ENCODE measurements at regions not wholly inside any gene's neighbourhood (a gene's known extent, or its start where the extent isn't known, plus 50 kb on each side); places are given as distances from the start of the nearest gene placed in this dataset.

DNA sequence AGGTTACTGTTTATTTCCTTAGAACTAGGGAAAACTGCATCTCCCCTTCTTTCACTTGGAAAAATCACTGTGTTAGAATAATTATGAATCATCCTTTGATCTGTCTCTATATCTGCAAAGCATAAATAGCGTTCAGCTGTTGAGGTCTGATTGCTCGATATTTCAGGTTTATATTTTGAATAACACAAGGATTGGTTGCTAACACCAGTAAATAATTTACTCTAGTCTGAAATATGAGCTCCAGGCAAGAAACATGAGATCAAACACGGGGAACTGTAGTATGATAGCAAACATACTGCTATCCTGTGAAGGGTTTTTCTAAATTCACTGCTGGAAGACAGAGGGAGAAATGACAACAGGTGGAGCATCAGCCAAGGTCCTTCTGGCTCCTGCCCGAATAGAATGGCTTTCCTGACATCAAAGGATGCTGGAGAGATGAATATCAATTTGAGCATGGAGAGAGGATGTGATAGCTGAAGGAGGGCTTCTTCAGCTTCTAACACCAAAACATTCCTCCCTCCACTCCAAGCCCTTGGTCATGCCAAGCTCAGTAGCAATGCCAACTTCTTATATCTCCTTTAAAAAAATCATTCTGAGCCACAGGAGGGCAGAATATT, 450.3 kb downstream of the SHISA9 start:
- no peak for TF ChIP-seq POLR2A (IDR thresholded peaks at IDR 0.05)
- TF ChIP-seq, protein P1, sequence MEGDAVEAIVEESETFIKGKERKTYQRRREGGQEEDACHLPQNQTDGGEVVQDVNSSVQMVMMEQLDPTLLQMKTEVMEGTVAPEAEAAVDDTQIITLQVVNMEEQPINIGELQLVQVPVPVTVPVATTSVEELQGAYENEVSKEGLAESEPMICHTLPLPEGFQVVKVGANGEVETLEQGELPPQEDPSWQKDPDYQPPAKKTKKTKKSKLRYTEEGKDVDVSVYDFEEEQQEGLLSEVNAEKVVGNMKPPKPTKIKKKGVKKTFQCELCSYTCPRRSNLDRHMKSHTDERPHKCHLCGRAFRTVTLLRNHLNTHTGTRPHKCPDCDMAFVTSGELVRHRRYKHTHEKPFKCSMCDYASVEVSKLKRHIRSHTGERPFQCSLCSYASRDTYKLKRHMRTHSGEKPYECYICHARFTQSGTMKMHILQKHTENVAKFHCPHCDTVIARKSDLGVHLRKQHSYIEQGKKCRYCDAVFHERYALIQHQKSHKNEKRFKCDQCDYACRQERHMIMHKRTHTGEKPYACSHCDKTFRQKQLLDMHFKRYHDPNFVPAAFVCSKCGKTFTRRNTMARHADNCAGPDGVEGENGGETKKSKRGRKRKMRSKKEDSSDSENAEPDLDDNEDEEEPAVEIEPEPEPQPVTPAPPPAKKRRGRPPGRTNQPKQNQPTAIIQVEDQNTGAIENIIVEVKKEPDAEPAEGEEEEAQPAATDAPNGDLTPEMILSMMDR (IDR thresholded peaks at IDR 0.05) = no peak
